GM19438 (cell line): ENCODE measurements at regions not wholly inside any gene's neighbourhood (a gene's known extent, or its start where the extent isn't known, plus 50 kb on each side); places are given as distances from the start of the nearest gene placed in this dataset.

Experiments
- ATAC-seq: cut with Tn5 transposase; IDR thresholded peaks from one replicate; pipeline ENCODE4 v1.9.1; 2021; ENCODE audit warnings: low read depth; ENCODE audit not compliant: unreplicated experiment

- no peak for ATAC-seq
These were observed 282.7 kb downstream of the GAS1 start for GRCh38 chr9:86664603-86665002.

DNA sequence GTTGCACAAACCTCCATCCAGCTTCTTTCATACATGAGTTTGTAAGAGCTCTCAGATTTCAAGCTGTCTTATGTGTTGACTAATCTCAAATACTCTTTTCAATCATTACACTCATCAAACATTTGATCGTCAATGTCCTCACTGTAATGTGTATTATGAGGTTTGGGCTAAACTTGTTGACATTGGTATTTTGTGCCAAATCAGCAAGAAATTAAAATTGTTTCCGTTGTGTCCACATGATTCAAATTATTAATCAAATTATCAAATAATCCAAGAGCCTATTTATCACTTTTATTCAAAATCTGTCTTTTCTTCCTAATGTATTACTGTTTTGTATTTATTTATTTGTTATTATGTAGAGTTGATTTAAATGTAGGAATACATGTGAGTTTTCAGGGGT, 283.4 kb downstream of the GAS1 start:
- ATAC-seq = no peak

DNA sequence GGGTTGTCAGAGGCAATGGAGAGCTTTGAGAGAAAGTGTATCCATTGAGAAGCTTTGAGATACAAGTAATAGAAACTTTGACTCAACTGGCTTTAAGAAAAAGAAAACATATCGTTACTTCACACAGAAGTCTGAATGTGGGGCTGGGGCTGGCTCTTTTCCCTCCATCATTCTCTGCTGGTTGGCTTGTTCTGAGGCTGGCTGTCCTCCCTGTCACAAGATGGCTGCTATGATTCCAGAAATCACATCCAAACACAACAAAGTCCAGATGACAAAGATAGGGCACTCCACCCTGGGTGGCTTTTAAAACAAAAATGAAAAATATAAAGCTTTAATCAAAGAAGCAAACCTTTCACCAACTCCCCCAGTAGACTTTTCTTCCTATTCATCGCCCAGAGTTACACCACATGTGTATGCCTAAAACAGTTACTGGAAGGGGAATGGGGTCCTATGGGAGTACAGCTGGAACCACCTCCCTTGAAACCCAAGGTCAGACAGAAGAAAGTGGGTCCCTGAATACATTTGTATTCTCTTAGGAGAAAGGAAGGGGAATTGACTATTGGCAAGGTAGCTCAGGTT, 284.3 kb downstream of the GAS1 start:
- ATAC-seq = no peak

- no peak for ATAC-seq
These were observed 287.0 kb downstream of the GAS1 start for GRCh38 chr9:86660146-86660943.

DNA sequence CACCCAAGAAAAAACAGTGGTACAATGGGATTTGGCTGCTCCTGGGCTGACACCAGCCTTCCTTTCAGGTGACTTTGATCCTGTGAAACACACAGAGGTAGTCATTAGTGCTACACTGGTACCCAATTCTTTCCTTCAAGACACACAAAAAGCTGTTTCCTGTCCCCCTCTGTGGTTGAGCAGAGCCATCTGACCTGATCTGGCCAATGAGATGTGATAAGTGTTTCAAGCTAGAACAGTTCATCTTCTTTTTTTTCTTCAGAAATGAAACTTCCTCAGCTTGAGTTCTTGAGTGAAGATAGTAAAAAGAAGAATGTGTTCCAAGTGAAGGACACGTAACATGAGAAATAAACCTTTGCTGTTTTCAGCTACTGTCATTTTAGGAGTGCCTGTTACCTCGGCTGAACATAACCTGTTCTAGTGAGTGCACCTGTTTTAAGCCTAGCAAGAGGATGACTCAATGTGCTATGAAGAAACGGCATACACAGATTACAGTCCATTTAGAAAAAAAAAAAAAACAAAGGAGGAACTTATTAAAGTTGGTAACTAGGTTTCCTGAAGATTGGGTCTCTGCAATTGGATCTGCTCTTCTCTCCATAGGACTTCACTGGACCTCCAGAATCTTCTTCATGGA, 287.8 kb downstream of the GAS1 start:
- ATAC-seq = no peak

- no peak for ATAC-seq
These were observed 292.2 kb downstream of the GAS1 start for GRCh38 chr9:86655147-86655546.

- ATAC-seq = no peak
These were observed 293.8 kb downstream of the GAS1 start for GRCh38 chr9:86653466-86653865.

DNA sequence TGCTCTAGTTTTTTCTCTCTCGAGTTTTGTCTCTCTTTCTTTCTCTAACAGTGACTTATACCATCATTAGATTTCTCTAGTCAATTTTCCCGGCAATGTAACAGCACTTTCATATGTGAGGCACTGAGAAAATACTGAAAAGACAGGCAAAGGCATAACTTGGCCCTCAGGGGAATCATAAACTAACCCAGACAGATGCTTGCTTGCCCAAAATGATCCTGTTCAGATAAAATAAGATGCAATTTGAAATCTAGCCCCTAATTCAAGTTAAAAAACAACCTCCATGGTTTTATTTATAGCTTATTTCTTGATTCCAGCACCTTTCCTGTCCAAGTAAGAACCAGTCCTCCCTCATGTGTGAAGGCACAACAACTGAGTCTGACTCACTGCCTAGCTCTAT, 294.6 kb downstream of the GAS1 start:
- no peak for ATAC-seq

DNA sequence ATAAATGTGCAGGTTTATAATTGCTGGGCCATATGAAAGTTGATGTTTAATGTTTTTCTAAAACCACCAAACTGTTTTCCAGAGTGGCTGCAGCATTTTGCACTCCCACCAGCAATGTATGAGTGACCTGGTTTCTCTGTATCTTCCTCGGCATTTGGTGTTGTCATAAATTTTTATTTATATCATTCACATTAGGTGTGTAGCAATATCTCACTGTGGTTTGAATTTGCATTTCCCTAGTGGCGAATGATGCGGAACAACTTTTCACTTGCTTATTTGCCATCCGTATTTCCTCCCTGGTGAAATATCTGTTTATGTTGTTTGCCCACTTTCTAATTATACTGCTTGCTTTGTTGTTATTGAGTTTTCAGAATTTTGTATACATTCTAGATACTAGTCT, 295.7 kb upstream of the TUT7 start:
- no peak for ATAC-seq

DNA sequence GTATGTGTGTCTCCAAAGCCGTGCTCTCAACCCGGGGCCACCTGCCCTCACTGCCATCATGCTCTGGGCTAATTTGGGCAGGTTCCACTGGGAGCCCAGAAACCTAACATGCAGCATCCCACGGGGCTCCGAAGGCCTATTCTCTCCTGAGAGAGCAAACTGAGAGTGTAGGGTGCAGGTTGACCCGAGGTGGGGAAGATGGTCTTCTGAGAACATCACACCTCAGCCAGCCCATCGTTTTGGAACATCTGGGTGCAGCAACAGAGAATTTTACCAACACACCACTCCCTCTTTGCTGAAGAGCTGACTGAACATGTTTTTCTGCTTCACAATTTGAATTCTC, 294.6 kb upstream of the TUT7 start:
- no peak for ATAC-seq

GRCh38 chr9:86648156-86648827, 294.1 kb upstream of the TUT7 start:
- ATAC-seq = no peak

DNA sequence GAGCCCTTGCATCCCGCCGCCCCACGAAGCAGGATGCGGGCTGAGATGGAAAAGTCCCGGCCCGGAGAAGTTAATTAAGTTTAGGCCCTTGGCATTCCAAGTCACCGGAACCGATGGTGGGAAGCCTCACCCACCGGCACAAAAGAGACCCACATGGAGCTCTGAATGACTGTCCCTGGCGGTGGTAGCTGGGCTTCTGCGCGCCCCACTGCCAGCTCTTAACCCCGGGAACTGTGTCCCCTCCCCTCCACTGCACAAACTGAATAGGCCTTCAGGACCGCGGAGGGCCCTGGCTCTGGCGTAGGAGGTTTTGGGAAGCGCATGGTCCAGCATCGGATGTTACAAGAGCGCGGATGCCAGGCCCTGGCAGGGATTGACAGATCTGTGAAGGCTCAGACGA, 291.1 kb upstream of the TUT7 start:
- ATAC-seq = no peak

DNA sequence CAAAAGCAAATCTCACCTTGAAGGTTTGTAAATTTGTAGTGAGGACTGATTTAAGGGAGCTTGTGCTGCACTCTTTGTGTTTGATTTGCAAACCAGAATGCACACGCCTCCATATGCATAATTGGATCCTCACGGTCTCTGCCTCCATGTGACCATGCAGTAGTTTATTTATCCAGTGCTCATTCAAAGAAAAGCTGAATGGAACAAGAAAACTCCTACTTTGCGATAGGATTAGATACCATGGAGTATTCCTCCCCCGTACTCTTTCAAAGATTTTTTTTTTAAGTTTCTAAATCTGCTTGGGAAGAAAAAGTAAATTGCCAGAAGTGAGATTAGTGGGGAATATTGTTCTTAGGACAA, 290.4 kb upstream of the TUT7 start:
- ATAC-seq = no peak

- ATAC-seq = no peak
These were observed 289.9 kb upstream of the TUT7 start for GRCh38 chr9:86643946-86644674.

- ATAC-seq = no peak
These were observed 288.5 kb upstream of the TUT7 start for GRCh38 chr9:86642721-86643120.

GRCh38 chr9:86641970-86642369, 287.8 kb upstream of the TUT7 start:
- no peak for ATAC-seq

- no peak for ATAC-seq
These were observed 285.7 kb upstream of the TUT7 start for GRCh38 chr9:86639899-86640379.

- no peak for ATAC-seq
These were observed 285.1 kb upstream of the TUT7 start for GRCh38 chr9:86639287-86639686.

DNA sequence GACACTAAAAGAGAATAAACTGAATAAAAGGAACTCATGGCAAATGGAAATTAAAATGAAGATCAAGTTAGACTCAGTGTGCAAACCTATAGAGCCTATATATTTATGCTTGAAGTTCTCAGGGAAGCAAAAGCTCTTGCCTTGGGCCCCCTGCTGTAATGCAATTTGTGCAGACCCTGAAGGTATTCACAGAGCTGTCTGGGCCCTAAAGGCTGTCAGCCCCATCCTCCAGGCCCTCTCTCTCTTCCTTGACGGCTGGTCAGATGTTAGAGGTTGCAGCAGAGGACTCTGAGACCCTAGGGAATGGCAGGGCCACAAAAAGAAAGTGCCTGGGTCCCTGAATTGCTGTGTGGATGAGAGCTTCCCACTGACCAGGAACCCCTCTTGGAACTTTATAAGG, 283.9 kb upstream of the TUT7 start:
- ATAC-seq = no peak

- no peak for ATAC-seq
These were observed 283.3 kb upstream of the TUT7 start for GRCh38 chr9:86637515-86637914.

DNA sequence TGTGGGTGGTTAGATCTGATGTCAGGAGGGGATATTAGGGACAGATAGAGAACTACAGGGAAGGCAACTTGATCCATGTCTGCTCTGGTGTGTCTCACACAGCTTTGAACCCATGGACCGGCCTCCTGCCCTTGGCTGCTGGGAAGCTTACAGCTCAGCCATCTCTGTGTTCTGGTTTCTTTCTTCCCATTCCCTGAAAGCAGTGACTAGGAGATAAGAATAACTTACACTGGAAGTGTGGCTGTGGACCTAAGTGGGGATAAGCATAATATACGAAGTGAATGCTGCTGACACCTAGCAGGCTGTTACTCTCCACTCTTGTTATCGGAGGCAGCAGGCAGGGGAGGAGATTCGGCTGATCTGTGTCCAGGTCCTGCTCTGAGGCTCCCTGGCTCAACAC, 282.3 kb upstream of the TUT7 start:
- ATAC-seq = no peak
